ENCODE measurements at regions not wholly inside any gene's neighbourhood (a gene's known extent, or its start where the extent isn't known, plus 50 kb on each side); places are given as distances from the start of the nearest gene placed in this dataset.
"Not testable (repeated sequence)": the region's sequence is repeated elsewhere in the genome, so short reads cannot be mapped to it uniquely, and the experiment has no call there.

DNA sequence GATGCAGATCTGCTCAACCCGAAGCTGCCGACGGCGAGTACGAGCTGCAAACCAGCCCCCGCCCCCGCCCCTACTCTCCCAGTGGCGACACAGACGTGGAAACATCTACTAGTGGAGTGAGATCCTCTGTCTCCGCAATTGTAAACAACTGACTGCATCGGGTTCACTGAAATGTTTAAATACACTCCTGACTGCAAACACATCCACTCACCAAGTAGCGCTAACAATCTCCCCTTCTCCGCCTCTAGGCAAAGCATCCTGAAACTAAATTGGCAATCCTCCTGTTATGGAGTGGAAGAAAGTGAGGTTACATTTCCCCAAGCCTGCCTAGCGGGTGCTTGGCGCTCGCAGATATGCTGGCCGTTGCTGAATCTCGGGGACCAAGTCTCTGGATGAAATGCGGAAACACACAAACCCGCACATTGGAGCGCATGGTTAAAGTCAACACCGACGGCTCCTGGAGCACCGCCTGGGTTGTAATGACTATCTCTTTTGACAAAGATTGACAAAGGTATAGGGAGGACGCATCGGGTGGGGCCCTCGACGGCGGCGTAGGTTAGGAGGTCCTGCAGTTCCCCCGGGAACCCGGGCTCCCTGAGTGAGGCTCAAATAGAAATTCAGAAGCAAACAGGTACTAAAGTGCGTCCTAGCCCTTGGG is 117.0 kb upstream of the TEX13C start:
- no peak for DNase-seq (ENCODE audit: low read depth)

DNA sequence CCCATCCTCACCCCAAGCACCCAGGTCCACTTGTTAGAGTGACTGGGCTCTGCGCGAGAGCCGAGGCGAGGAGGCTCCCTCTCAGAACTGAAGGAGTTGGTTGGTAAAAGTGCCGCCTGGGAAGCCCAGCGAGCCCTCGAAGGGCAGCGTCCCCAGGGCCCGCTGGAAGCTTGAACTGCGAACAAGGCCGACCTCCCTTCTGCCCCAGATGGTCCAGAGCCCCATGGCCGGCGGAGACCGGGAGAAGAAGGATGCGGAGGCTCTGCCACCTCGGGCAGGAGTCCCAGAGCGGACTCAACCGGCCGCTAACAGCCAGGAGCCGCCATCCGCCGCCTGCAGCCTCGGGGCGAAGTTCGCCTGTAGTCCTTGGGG is 116.3 kb upstream of the TEX13C start:
- DNase-seq (ENCODE audit: low read depth): no peak

DNA sequence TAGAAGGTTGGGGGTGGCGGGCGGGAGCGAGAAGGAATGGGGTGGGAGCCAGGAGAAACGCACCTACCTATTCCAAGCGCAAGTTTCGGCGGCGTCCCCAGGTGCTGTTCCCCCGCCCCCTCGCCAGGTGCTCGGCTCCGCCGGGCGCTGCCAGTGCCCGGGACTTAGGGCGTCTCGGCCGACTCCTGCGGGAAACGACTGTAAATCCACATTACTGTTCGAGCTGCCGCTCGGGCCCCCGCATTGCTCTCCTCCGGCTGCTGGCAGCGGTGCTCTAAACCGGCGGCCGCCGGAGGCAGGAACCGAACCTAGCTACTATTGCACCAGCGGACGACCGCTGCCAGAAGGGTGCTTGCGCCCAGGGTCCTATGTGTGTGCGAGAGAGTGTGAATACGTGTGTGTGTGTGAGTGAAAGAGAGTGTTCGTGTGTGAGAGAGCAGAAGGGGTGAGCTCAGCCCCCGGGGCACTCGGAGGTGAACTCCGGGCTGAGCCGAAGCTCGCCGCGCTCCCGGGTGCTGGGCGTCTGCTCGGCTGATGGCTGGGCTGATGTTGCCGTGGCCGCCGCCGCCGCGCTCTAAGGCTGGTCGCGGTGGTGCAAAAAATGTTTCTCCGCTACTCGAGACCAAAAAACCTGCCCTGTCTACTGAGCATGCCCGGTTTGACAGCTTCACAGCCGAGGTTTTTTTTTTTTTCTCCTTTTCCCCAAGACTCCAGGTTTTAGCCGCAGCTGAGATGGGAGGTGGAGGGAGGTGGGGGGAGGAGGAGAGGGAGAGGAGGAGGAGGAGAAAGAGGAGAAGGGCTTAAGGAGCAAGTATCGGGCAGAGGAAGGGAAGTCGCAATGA is 115.7 kb upstream of the TEX13C start:
- no peak for DNase-seq (ENCODE audit: low read depth)

DNA sequence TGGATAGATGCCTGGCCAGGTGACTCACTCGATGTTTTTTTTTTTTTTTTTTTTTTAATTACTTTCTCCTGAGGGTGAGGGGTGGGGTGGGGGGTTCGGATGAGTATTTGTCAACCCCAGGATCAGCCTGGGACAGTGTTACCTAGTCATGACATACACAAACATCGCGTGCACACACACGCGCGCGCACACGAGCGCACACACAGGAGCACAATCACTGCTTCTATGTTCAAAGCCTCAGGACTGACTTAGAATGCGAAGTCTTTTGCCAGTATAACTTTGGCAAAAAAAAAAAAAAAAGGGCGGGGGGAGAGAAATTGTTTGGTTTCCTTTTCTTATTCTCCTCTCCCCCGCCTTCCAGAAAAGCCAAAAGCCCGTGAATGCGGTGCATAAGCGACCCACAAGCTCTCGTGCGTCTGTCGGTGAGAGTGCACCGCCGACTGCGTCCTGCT is 115.0 kb upstream of the TEX13C start:
- no peak for DNase-seq (ENCODE audit: low read depth)

DNA sequence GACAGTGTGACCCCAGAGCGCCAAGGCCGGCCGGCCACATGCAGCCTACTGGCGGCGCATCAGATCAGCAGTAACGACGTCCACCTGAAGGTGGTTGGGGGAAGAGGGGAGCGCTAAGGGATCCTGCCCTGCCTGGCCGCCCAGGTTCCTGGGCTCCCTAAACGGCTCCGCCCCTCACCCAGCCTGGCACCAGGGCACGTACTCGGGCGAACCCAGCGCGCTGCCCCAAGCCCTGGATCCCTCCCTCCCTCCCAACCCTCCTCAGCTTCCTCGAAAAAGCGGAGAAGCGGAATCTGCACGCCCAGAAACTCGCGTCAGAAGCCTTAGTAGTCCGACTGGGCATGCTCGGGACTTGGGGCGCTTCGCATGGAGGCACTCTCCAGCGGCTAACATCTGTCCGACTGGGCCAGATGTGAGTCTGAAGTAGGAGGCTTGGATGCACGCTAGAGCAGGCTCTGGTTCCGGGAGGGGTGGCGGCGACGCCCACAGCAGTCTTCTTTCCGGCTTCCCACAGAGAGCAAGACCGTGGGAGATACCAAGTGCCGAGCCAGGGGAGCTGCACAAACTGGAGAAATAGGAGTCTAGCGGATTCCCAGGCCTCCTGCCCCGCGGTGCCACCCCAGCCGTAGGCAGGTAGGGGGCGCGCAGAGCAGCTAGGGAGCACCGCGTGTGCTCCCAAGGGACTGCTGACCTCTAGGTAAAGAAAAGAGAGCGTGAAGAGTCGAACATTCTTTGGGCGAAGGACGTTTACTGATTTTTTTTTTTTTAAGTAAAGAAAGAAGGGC is 114.3 kb upstream of the TEX13C start:
- DNase-seq (ENCODE audit: low read depth): no peak

DNA sequence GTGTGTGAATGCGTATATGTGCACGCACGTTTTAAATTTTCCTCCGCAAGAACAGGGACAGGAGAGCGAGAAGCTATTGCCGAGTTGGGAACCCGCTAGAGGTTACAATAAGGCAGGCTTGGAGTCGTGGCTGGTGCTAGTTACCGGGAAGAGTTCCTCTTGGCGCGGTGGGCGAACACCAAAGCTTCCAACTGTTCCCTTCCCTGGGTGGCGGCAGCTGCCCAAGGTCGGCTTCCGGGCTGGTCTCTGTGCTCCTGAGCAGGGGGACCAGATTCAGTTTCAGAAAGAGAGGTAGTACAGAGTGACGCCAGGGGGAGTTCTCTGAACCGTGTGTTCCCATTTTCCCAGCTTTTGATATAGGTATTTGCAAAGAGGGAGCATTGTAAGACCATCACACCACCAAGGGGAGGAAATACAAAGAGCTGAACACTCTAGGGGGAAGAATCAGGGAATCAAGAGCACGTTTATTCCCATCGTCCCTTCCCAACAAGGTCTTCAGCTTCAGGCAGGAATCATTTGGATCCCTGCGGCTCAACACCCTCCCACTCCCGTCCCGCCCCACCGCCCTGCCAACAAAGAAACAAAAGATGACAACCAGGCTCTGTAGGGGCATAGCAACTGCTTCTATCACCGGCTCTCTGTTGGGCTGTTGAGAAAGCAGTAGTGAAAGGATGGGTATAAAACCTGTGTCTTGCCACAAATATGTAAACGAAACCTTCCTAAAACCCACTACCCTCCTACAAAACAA is 113.6 kb upstream of the TEX13C start:
- no peak for DNase-seq (ENCODE audit: low read depth)

DNA sequence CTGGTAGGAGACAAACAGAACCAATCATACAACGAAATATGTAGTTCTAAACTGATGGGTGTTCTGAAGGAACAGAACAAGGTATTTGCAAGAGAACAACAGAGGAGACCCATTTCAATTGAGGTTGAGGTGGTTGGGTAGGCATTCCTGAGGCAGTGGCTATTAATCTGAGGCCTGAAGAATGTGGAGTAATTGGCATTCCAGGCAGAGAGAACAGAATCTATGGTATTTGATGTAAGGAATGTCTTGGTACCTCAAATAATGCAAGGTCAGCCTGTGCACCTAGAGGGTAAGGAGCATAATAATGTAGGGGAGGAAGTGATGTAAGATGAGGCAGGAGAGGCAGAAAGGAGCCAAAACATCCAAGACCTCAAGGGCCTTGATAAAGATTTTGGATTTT is 109.5 kb upstream of the TEX13C start:
- no peak for DNase-seq (ENCODE audit: low read depth)

DNA sequence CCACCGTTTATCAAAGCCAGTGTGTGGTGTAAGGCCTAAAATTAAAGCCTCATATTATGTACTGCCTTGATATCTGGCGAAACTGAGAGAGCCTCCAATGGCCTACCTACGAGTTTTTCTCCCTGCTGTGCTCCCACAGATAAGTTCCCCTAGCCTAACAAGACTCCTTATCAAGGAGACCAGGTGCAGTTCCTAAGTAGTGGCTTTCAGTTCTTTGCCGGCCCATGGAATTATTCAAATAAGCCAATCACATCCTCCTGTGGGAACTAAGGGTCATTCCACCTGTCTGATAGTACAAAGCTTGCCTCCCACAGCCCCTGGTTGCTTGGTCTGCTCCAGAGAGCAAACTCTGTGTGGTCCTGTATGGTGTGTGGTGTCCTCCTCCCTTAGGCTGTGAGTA is 99.8 kb upstream of the TEX13C start:
- no peak for DNase-seq (ENCODE audit: low read depth)

DNA sequence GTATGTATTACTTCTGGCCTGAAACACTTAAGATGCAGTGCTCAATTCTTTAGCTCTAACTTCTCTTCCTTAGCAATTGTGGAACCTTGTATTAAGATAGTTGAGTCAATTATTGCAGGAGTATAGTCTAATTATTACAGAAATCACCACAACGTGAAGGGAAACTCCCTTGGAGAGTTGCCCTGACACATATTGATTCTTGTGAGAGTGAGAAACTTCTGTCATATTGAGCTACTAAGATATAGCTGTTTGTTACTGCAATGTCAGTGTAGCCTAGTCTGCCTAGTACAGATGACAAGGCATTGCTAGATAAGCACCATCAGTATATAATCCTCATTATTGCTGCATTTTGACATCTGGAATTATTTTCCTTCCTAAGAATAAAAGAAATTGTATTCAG is 82.7 kb upstream of the TEX13C start:
- no peak for DNase-seq (ENCODE audit: low read depth)

DNA sequence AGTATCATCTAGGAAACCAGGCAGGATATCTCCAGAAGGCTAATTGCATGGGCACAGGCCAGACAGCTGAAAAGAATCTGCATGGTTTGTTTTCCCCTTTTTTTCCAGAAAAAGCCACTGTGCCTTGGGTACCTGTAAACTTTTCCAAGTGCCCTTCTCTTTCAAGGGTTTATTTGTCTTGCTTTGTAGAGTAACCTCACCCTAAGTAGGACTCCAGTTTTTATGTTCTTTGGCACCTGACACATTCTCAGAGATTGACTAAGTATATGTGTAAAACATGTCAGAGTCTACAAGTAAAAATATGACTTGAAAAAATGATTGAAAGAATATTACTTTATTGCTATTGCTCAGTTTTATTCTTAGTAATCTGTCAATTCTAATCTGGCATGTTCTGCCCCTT is 70.7 kb upstream of the TEX13C start:
- DNase-seq (ENCODE audit: low read depth): no peak

DNA sequence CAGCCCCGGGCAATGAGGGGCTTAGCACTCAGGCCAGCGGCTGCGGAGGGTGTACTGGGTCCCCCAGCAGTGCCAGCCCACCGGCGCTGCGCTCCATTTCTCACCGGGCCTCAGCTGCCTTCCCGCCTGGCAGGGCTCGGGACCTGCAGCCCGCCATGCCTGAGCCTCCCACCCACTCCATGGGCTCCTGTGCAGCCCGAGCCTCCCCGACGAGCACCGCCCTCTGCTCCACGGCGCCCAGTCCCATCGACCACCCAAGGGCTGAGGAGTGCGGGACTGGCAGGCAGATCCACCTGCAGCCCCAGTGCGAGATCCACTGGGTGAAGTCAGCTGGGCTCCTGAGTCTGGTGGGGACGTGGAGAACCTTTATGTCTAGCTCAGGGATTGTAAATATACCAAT is 63.9 kb upstream of the TEX13C start:
- not testable (repeated sequence) for DNase-seq (ENCODE audit: low read depth)

DNA sequence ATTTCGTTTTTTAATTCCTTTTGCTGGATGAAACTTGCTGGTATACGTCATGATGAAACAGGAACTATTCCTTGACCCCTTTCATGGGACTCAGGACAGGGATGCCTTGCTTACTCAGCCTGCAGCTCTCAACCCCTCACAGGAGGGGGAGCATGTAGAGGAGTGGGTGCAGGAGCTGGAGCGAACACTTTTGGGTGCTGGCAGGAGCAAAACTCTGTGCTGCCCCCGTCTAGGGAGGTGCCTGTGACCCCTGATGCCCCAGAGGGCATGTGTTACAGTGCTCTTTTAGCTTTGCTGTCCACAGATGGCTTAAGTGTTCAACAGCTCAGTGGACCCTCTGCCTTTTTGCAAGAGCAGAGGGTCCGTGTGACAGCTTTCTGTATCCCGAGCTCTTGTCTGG is 56.8 kb upstream of the TEX13C start:
- DNase-seq (ENCODE audit: low read depth): no peak

DNA sequence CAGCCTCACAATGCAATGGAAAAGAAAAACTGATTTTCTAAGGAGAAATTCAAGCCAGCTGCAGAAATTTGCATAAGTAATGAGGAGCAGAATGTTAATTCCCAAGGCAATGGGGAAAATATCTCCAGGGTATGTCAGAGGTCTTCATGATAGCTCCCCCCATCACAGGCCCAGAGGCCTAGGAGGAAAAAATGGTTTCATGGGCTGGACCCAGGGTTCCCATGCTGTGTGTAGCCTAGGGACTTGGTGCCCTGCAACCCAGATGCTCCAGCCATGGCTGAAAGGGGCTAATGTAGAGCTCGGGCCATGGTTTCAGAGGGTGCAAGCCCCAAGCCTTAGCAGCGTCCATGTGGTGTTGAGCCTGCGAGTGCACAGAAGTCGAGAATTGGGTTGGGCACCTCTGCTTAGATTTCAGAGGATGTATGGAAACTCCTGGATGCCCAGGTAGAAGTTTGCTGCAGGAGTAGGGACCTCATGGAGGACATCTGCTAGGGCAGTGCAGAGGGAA is 53.5 kb upstream of the TEX13C start:
- DNase-seq (ENCODE audit: low read depth): no peak

All from HS-5 (cell line).